Neural progenitor cell (in vitro differentiated cells): ENCODE measurements at regions not wholly inside any gene's neighbourhood (a gene's known extent, or its start where the extent isn't known, plus 50 kb on each side); places are given as distances from the start of the nearest gene placed in this dataset.

Experiments
- CTCF ChIP-seq: fragments of 200-600 bp; sonication (generic); IDR thresholded peaks from 2 replicates; pipeline ENCODE4 v1.5.1; 2017; ENCODE audit warnings: antibody characterized with exemption, mild to moderate bottlenecking
- EZH2phosphoT487 ChIP-seq: fragments of 200-600 bp; sonication (generic); IDR thresholded peaks from 2 replicates; pipeline ENCODE4 v1.6.1; 2017; ENCODE audit warnings: antibody characterized with exemption

GRCh38 chr12:93318720-93319522 is 58.8 kb upstream of the NUDT4 start:
- TF ChIP-seq CTCF, result no peak
- TF ChIP-seq EZH2phosphoT487, result no peak
